ENCODE measurements at regions not wholly inside any gene's neighbourhood (a gene's known extent, or its start where the extent isn't known, plus 50 kb on each side); places are given as distances from the start of the nearest gene placed in this dataset.

- in situ Hi-C loops (cut with MboI; ENCODE audit: low sequenced_read_pairs in 4 of 4) (no loop called here), intact Hi-C loops (cut with DNase I; ENCODE audit: low total_unique reads) (no loop called here)
- H3K27me3 ChIP-seq: no peaks in the 10 kb centered on the region
- no peak overlapping the region for H3K4me3 ChIP-seq
- H3K27ac ChIP-seq: no peak overlapping the region
- DNase-seq (no peak), ATAC-seq (no peak)
- H3K9me3 ChIP-seq: no peaks in the 10 kb centered on the region
- H3K4me1 ChIP-seq: no peaks in the 10 kb centered on the region
- H3K36me3 ChIP-seq: no peaks in the 10 kb centered on the region
- TF ChIP-seq POLR2A (IDR thresholded peaks at IDR 0.05): no peak
- TF ChIP-seq, protein P1, sequence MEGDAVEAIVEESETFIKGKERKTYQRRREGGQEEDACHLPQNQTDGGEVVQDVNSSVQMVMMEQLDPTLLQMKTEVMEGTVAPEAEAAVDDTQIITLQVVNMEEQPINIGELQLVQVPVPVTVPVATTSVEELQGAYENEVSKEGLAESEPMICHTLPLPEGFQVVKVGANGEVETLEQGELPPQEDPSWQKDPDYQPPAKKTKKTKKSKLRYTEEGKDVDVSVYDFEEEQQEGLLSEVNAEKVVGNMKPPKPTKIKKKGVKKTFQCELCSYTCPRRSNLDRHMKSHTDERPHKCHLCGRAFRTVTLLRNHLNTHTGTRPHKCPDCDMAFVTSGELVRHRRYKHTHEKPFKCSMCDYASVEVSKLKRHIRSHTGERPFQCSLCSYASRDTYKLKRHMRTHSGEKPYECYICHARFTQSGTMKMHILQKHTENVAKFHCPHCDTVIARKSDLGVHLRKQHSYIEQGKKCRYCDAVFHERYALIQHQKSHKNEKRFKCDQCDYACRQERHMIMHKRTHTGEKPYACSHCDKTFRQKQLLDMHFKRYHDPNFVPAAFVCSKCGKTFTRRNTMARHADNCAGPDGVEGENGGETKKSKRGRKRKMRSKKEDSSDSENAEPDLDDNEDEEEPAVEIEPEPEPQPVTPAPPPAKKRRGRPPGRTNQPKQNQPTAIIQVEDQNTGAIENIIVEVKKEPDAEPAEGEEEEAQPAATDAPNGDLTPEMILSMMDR (IDR thresholded peaks at IDR 0.05 in 4 of 5, conservative IDR thresholded peaks at IDR 0.05 in 1 of 5): no peak
These were observed 469.0 kb upstream of the NWD2 start for GRCh38 chr4:36775544-36775943.

DNA sequence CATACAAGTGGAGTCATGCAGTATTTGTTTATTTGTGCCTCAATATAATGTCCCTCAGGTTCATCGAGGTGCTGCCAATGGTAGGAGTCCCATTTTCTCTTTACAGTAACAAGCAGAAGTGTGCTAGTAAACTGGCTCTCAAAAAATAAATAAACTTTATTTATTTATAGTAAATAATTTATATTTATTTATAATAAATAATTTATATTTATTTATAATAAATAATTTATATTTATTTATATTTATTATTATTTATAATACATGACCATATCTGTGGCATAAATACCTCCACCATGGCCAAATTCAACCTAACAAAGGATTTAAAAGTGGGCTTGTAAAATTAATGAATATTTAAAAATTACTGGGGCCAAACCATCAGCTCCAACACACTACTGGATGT, 464.9 kb upstream of the NWD2 start:
- no peaks in the 10 kb centered on the region for H3K9me3 ChIP-seq
- TF ChIP-seq, protein P1 (IDR thresholded peaks at IDR 0.05 in 4 of 5, conservative IDR thresholded peaks at IDR 0.05 in 1 of 5): no peak
- TF ChIP-seq POLR2A (IDR thresholded peaks at IDR 0.05): no peak
- intact Hi-C loops (cut with DNase I; ENCODE audit: low total_unique reads): no loop called here
- no peak for ATAC-seq
- no peak overlapping the region for H3K27ac ChIP-seq
- DNase-seq: no peak
- no peaks in the 10 kb centered on the region for H3K36me3 ChIP-seq
- H3K4me3 ChIP-seq: no peak overlapping the region
- in situ Hi-C loops (cut with MboI; ENCODE audit: low sequenced_read_pairs in 4 of 4): no loop called here
- no peaks in the 10 kb centered on the region for H3K4me1 ChIP-seq
- H3K27me3 ChIP-seq: no peaks in the 10 kb centered on the region

GRCh38 chr4:36785973-36786372, 458.6 kb upstream of the NWD2 start:
- intact Hi-C loops (cut with DNase I; ENCODE audit: low total_unique reads) (no loop called here), in situ Hi-C loops (cut with MboI; ENCODE audit: low sequenced_read_pairs in 4 of 4) (no loop called here)
- TF ChIP-seq, protein P1 (IDR thresholded peaks at IDR 0.05 in 4 of 5, conservative IDR thresholded peaks at IDR 0.05 in 1 of 5): no peak
- TF ChIP-seq POLR2A (IDR thresholded peaks at IDR 0.05): no peak

GRCh38 chr4:36786519-36786918, 458.0 kb upstream of the NWD2 start:
- no peak for DNase-seq
- no peaks in the 10 kb centered on the region for H3K4me1 ChIP-seq
- no peak for TF ChIP-seq POLR2A (IDR thresholded peaks at IDR 0.05)
- TF ChIP-seq, protein P1 (IDR thresholded peaks at IDR 0.05 in 4 of 5, conservative IDR thresholded peaks at IDR 0.05 in 1 of 5): no peak
- no peak overlapping the region for H3K4me3 ChIP-seq
- ATAC-seq: no peak
- H3K9me3 ChIP-seq: no peaks in the 10 kb centered on the region
- no peaks in the 10 kb centered on the region for H3K36me3 ChIP-seq
- no peak overlapping the region for H3K27ac ChIP-seq
- in situ Hi-C loops (cut with MboI; ENCODE audit: low sequenced_read_pairs in 4 of 4) (no loop called here), intact Hi-C loops (cut with DNase I; ENCODE audit: low total_unique reads) (no loop called here)
- H3K27me3 ChIP-seq: no peaks in the 10 kb centered on the region

More at GRCh38 chr4:36785973-36786372, 458.6 kb upstream of the NWD2 start:
- no peak overlapping the region for H3K27ac ChIP-seq
- H3K36me3 ChIP-seq: no peaks in the 10 kb centered on the region
- DNase-seq (no peak), ATAC-seq (no peak)
- no peaks in the 10 kb centered on the region for H3K27me3 ChIP-seq
- H3K9me3 ChIP-seq: no peaks in the 10 kb centered on the region
- no peak overlapping the region for H3K4me3 ChIP-seq
- no peaks in the 10 kb centered on the region for H3K4me1 ChIP-seq

DNA sequence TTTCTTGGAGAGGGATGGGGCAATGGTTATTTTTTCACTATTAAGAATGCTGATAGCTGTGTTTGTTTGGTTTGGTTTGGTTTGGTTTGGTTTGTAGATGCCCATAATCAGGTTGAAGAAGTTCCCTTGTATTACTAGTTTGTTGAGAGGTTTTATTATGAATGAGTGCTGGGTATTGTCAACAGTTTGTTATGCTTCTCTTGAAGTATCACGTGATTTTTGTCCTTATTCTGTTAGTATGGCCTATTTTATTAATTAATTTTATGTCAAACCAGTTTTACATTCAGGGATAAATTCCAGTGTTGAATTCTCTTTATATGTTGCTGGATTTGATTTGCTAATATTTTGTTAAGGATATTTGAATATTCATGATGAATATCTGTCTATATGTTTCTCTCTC, 449.8 kb upstream of the NWD2 start:
- ATAC-seq (no peak), DNase-seq (no peak)
- Histone ChIP-seq H3K36me3 (no peaks in the 10 kb centered on the region), H3K9me3 (no peaks in the 10 kb centered on the region), H3K4me3 (no peak overlapping the region), H3K27me3 (no peaks in the 10 kb centered on the region), H3K27ac (no peak overlapping the region), H3K4me1 (no peaks in the 10 kb centered on the region)
- in situ Hi-C loops (cut with MboI; ENCODE audit: low sequenced_read_pairs in 4 of 4) (no loop called here), intact Hi-C loops (cut with DNase I; ENCODE audit: low total_unique reads) (no loop called here)
- TF ChIP-seq POLR2A (IDR thresholded peaks at IDR 0.05): no peak
- TF ChIP-seq, protein P1 (IDR thresholded peaks at IDR 0.05 in 4 of 5, conservative IDR thresholded peaks at IDR 0.05 in 1 of 5): no peak

Measured in gastrocnemius medialis (tissue), 4 donors.